KG1 (cell line): ENCODE measurements at regions not wholly inside any gene's neighbourhood (a gene's known extent, or its start where the extent isn't known, plus 50 kb on each side); places are given as distances from the start of the nearest gene placed in this dataset.

ENCODE experiments used
- DNase-seq: peaks from one replicate; lab custom pipeline; 2025; lab: John Stamatoyannopoulos, UW

DNA sequence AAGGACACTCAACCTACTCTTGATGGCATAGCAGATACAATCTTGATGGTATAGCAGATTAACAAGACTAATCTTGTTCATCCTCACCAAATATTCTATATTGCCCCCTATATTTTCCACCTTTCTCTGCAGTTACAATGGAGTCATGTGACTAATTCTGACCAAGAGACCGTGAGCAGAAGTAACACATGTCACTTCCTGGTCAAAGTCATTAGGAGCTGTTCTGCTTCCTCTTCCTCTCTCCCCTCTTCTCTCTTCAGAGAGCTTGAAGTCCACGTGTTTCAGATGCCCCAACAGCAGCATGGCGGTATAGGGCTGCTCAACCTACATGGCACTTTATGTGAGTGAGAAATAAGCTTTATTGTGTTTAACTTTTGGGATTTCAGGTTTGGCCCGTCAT lies 55.3 kb upstream of the ERCC4 start:
- no peak for DNase-seq

GRCh38 chr16:13866073-13866472 lies 53.9 kb upstream of the ERCC4 start:
- DNase-seq: peak; percentile 3
